Skin of body (tissue), 1 donor: ENCODE measurements at regions not wholly inside any gene's neighbourhood (a gene's known extent, or its start where the extent isn't known, plus 50 kb on each side); places are given as distances from the start of the nearest gene placed in this dataset.

Experiments
- DNase-seq: peaks from one replicate; lab custom pipeline; 2025; lab: John Stamatoyannopoulos, UW

DNA sequence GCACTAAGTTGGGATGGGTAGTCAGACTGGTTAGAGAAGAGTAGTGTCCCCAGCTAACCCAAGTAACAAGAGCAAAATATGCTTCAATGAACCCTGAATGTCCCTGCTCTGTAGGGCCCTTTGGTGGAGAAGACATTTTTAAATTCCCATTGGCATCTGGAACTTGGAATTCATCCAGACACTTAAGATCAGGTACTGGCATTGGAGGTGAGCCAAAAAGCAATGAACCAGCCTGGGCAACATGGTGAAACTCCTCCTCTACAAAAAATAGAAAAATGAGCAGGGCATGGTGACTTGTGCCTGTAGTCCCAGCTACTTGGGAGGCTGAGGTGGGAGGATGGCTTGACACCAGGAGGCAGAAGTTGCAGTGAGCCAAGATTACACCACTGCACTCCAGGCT is 58.9 kb upstream of the ZNF618 start:
- no peak for DNase-seq

DNA sequence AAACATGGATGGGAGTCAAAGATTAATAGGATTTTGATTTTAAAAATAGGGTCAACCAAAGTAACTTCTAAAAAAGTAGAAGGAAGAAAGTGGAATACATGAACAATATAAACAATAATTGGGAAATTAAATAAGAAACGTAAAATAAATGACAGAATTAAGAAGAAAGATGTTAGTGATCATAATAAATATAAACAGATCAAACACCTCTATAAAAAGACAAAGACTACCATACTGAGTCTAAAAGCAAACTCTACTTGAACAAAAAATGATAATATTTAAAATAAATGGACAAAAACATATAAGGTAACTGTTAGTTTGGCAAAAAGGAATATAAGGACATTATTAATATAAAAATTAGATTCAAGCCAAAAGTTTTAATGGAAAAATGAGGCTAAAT is 57.7 kb upstream of the ZNF618 start:
- DNase-seq = no peak

DNA sequence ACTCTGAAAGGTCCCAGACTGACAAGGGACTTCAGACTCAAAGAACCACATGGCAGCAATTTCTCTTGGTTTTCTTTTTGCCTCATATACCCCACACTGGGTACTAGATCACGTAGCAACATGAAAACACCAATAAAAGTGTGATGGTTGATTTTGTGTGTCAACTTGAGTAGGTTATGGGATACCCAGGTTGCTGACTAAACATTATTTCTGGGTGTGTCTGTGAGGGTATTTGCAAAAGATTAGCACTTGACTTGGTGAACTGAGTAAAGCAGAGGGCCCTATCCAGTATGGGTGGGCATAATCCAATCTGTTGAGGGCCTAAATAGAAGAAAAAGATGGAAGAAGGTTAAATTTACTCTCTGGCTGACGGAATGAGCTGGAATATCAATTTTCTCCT is 53.8 kb upstream of the ZNF618 start:
- no peak for DNase-seq

DNA sequence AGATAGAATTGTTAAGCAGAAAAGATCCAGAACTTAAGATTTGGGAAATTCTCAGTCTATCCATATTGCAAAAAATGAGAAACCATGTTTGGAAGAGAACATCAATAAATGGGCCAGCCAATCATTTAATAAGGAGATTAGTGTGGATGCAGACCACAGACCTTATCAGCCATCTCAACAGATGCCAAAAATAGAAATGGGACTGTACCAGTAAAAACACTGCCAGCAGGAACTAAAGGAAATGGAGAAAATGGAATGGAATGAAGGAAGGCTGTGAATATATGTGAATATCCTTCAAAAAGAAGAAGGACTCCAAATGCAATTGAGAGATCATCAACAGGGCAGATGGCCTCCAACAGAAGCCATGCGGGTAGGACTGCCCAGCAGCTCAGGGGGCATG is 52.7 kb upstream of the ZNF618 start:
- DNase-seq = no peak
